Liver (tissue), 8 donors: ENCODE measurements at regions not wholly inside any gene's neighbourhood (a gene's known extent, or its start where the extent isn't known, plus 50 kb on each side); places are given as distances from the start of the nearest gene placed in this dataset.

Source experiments
- DNase-seq: peaks from one replicate; pipeline ENCODE4 v3.0.0-alpha.2; 2017; ENCODE audit warnings: low spot score
- H3K27ac ChIP-seq, 2 donors: one replicate each; pipeline ENCODE4 v1.7.0; 2013; ENCODE audit warnings: inconsistent platforms in 2 of 2, low read length in 2 of 2, control low read depth in 1 of 2, low read depth in 1 of 2, mild to moderate bottlenecking in 1 of 2
- H3K27me3 ChIP-seq, 4 donors: one replicate each; pipeline versions ENCODE4 v1.6.1 to v1.7.0; 2013; ENCODE audit warnings: low read length in 3 of 4, inconsistent platforms in 1 of 4, mild to moderate bottlenecking in 1 of 4, moderate library complexity in 1 of 4; ENCODE audit not compliant: control insufficient read depth in 4 of 4, insufficient read depth in 4 of 4
- H3K36me3 ChIP-seq, 4 donors: one replicate each; pipeline versions ENCODE4 v1.6.1 to v1.7.0; 2013; ENCODE audit warnings: low read length in 3 of 4, mild to moderate bottlenecking in 3 of 4, low read depth in 1 of 4, moderate library complexity in 1 of 4; ENCODE audit not compliant: control insufficient read depth in 4 of 4, insufficient read depth in 3 of 4
- H3K4me1 ChIP-seq, 4 donors: one replicate each; pipeline versions ENCODE4 v1.6.1 to v1.7.0; 2013; ENCODE audit warnings: low read length in 3 of 4, mild to moderate bottlenecking in 3 of 4, moderate library complexity in 1 of 4; ENCODE audit not compliant: control insufficient read depth in 4 of 4, insufficient read depth in 4 of 4
- H3K4me3 ChIP-seq, 3 donors: one replicate each; pipeline versions ENCODE4 v1.6.1 to v1.7.0; 2013; ENCODE audit warnings: low read length in 3 of 3, control low read depth in 1 of 3, low read depth in 1 of 3, mild to moderate bottlenecking in 1 of 3
- H3K9ac ChIP-seq, 2 donors: one replicate each; pipeline ENCODE4 v1.7.0; 2013; ENCODE audit warnings: low read length in 2 of 2, mild to moderate bottlenecking in 2 of 2, moderate library complexity in 2 of 2, control low read depth in 1 of 2, low read depth in 1 of 2
- H3K9me3 ChIP-seq, 4 donors: one replicate each; pipeline versions ENCODE4 v1.6.1 to v1.7.0; 2013; ENCODE audit warnings: low read length in 3 of 4; ENCODE audit not compliant: control insufficient read depth in 4 of 4
- EGR1 ChIP-seq, 2 donors: IDR thresholded peaks; 2 replicates each; pipeline ENCODE4 v1.6.1; 2016 to 2018; ENCODE audit warnings: antibody characterized with exemption in 2 of 2, low read depth in 2 of 2
- FOXA1 ChIP-seq: IDR thresholded peaks from 2 replicates; pipeline ENCODE4 v1.6.1; 2016; ENCODE audit warnings: antibody characterized with exemption
- FOXA2 ChIP-seq: IDR thresholded peaks from 2 replicates; pipeline ENCODE4 v1.6.1; 2016; ENCODE audit warnings: antibody characterized with exemption
- GABPA ChIP-seq, 2 donors: IDR thresholded peaks in 1 of 2; conservative IDR thresholded peaks in 1 of 2; 2 replicates each; pipeline ENCODE4 v1.6.1; 2016; ENCODE audit warnings: antibody characterized with exemption in 2 of 2, mild to moderate bottlenecking in 1 of 2, moderate library complexity in 1 of 2
- HNF4A ChIP-seq, 2 donors: conservative IDR thresholded peaks; 2 replicates each; pipeline ENCODE4 v1.6.1; 2016; ENCODE audit warnings: antibody characterized with exemption in 2 of 2, mild to moderate bottlenecking in 2 of 2
- HNF4G ChIP-seq: IDR thresholded peaks from 2 replicates; pipeline ENCODE4 v1.6.1; 2016; ENCODE audit warnings: antibody characterized with exemption
- JUND ChIP-seq, 2 donors: IDR thresholded peaks; 2 replicates each; pipeline ENCODE4 v1.6.1; 2016; ENCODE audit warnings: antibody characterized with exemption in 2 of 2
- MAX ChIP-seq: IDR thresholded peaks from 2 replicates; pipeline ENCODE4 v1.6.1; 2016; ENCODE audit warnings: antibody characterized with exemption
- NR2F2 ChIP-seq: IDR thresholded peaks from 2 replicates; pipeline ENCODE4 v1.6.1; 2016; ENCODE audit warnings: antibody characterized with exemption
- RAD21 ChIP-seq, 2 donors: IDR thresholded peaks; 2 replicates each; pipeline ENCODE4 v1.6.1; 2016; ENCODE audit warnings: antibody characterized with exemption in 2 of 2, mild to moderate bottlenecking in 2 of 2
- RXRA ChIP-seq, 2 donors: IDR thresholded peaks; 2 replicates each; pipeline ENCODE4 v1.6.1; 2017 to 2018; ENCODE audit warnings: antibody characterized with exemption in 2 of 2, mild to moderate bottlenecking in 1 of 2
- SP1 ChIP-seq: IDR thresholded peaks from 2 replicates; pipeline ENCODE4 v1.6.1; 2018; ENCODE audit warnings: antibody characterized with exemption, mild to moderate bottlenecking
- TAF1 ChIP-seq: conservative IDR thresholded peaks from 2 replicates; pipeline ENCODE4 v1.6.1; 2016; ENCODE audit warnings: antibody characterized with exemption, mild to moderate bottlenecking
- YY1 ChIP-seq: IDR thresholded peaks from 2 replicates; pipeline ENCODE4 v1.6.1; 2016; ENCODE audit warnings: antibody characterized with exemption, mild to moderate bottlenecking
- WGBS: extraction: QIAGEN DNeasy Blood & Tissue Kit; methylation state at CpG from one replicate; pipeline ENCODE4 v1.1.7; 2013; 5-methylcytosine and 5-hydroxymethylcytosine counted together
- TF ChIP-seq, protein P1 (sequence below): IDR thresholded peaks from 2 replicates; pipeline ENCODE4 v1.6.1; 2016; ENCODE audit warnings: antibody characterized with exemption, mild to moderate bottlenecking
- TF ChIP-seq, protein P2 (sequence below): IDR thresholded peaks from 2 replicates; pipeline ENCODE4 v1.6.1; 2016; ENCODE audit warnings: antibody characterized with exemption
- TF ChIP-seq, protein P3 (sequence below): IDR thresholded peaks from 2 replicates; pipeline ENCODE4 v1.6.1; 2016; ENCODE audit warnings: antibody characterized with exemption
- TF ChIP-seq, protein P4 (sequence below): fragments of 150-350 bp; IDR thresholded peaks from 2 replicates; pipeline ENCODE4 v1.5.1; 2017; ENCODE audit warnings: improper control_type of control experiment, low read depth, low read length; ENCODE audit not compliant: missing input control
- donor health status: healthy.
- donor health status: healthy.
- donor health status: healthy.
- donor health status: healthy.
- donor health status: healthy.

DNA sequence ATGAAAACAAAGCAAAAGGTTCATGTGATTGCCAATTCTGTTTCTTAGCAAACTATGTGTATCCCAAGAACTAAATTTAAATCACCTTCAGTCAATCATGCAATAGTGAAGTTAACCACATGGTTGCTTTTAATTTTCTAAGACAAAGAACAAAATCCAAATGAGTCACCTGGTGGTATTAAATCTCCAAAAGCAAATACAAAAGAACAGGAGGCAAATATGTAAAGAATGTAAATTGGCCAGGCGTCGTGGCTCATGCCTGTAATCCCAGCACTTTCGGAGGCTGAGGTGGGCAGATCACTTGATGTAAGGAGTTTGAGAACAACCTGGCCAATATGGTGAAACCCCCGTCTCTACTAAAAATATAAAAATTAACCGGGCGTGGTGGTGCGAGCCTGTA is 54.2 kb upstream of the PIK3R4 start:
- no peaks in the 10 kb centered on the region for H3K27me3 ChIP-seq
- H3K4me1 ChIP-seq, result no peaks in the 10 kb centered on the region
- WGBS, result 85% methylated on average over 7 of the region's 7 CpGs
- no peak overlapping the region for H3K9ac ChIP-seq
- H3K27ac ChIP-seq, result no peak overlapping the region
- no peaks in the 10 kb centered on the region for H3K9me3 ChIP-seq
- TF ChIP-seq GABPA (IDR thresholded peaks at IDR 0.05 in 1 of 2, conservative IDR thresholded peaks at IDR 0.05 in 1 of 2) (no peak), NR2F2 (no peak), RXRA (IDR thresholded peaks at IDR 0.05) (no peak), EGR1 (IDR thresholded peaks at IDR 0.05; ENCODE audit: low read depth in 2 of 2) (no peak), HNF4G (no peak), JUND (IDR thresholded peaks at IDR 0.05) (no peak), SP1 (no peak), FOXA1 (no peak), RAD21 (IDR thresholded peaks at IDR 0.05) (no peak), MAX (no peak), FOXA2 (no peak), HNF4A (conservative IDR thresholded peaks at IDR 0.05) (no peak), YY1 (no peak)
- TF ChIP-seq, protein P1, sequence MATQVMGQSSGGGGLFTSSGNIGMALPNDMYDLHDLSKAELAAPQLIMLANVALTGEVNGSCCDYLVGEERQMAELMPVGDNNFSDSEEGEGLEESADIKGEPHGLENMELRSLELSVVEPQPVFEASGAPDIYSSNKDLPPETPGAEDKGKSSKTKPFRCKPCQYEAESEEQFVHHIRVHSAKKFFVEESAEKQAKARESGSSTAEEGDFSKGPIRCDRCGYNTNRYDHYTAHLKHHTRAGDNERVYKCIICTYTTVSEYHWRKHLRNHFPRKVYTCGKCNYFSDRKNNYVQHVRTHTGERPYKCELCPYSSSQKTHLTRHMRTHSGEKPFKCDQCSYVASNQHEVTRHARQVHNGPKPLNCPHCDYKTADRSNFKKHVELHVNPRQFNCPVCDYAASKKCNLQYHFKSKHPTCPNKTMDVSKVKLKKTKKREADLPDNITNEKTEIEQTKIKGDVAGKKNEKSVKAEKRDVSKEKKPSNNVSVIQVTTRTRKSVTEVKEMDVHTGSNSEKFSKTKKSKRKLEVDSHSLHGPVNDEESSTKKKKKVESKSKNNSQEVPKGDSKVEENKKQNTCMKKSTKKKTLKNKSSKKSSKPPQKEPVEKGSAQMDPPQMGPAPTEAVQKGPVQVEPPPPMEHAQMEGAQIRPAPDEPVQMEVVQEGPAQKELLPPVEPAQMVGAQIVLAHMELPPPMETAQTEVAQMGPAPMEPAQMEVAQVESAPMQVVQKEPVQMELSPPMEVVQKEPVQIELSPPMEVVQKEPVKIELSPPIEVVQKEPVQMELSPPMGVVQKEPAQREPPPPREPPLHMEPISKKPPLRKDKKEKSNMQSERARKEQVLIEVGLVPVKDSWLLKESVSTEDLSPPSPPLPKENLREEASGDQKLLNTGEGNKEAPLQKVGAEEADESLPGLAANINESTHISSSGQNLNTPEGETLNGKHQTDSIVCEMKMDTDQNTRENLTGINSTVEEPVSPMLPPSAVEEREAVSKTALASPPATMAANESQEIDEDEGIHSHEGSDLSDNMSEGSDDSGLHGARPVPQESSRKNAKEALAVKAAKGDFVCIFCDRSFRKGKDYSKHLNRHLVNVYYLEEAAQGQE, result no peak
- TF ChIP-seq, protein P2, sequence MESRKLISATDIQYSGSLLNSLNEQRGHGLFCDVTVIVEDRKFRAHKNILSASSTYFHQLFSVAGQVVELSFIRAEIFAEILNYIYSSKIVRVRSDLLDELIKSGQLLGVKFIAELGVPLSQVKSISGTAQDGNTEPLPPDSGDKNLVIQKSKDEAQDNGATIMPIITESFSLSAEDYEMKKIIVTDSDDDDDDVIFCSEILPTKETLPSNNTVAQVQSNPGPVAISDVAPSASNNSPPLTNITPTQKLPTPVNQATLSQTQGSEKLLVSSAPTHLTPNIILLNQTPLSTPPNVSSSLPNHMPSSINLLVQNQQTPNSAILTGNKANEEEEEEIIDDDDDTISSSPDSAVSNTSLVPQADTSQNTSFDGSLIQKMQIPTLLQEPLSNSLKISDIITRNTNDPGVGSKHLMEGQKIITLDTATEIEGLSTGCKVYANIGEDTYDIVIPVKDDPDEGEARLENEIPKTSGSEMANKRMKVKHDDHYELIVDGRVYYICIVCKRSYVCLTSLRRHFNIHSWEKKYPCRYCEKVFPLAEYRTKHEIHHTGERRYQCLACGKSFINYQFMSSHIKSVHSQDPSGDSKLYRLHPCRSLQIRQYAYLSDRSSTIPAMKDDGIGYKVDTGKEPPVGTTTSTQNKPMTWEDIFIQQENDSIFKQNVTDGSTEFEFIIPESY, result no peak
- TF ChIP-seq, protein P3, sequence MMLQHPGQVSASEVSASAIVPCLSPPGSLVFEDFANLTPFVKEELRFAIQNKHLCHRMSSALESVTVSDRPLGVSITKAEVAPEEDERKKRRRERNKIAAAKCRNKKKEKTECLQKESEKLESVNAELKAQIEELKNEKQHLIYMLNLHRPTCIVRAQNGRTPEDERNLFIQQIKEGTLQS, result no peak
- TF ChIP-seq, protein P4, sequence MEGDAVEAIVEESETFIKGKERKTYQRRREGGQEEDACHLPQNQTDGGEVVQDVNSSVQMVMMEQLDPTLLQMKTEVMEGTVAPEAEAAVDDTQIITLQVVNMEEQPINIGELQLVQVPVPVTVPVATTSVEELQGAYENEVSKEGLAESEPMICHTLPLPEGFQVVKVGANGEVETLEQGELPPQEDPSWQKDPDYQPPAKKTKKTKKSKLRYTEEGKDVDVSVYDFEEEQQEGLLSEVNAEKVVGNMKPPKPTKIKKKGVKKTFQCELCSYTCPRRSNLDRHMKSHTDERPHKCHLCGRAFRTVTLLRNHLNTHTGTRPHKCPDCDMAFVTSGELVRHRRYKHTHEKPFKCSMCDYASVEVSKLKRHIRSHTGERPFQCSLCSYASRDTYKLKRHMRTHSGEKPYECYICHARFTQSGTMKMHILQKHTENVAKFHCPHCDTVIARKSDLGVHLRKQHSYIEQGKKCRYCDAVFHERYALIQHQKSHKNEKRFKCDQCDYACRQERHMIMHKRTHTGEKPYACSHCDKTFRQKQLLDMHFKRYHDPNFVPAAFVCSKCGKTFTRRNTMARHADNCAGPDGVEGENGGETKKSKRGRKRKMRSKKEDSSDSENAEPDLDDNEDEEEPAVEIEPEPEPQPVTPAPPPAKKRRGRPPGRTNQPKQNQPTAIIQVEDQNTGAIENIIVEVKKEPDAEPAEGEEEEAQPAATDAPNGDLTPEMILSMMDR, result no peak
- DNase-seq, result no peak
- H3K36me3 ChIP-seq, result no peaks in the 10 kb centered on the region
- H3K4me3 ChIP-seq, result no peak overlapping the region

DNA sequence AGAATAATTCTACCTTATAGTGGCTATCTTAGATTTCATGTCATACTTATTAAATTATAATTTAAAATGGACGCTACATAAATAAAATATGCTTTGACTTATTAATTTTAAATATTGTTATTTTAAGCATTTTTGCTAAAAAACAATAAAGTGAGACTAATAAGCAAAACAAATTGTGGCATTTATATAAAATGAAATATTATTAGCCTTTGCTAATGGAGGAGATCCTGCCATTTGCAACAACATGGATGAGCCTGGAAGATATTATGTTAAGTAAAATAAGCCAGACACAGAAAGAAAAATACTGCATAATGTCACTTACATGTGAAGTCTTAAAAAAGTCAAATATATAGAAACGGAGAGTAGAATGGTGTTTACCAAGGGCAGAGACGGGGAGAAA is 54.8 kb upstream of the PIK3R4 start:
- 83% methylated on average over 3 of the region's 3 CpGs for WGBS
- H3K27me3 ChIP-seq, result no peaks in the 10 kb centered on the region
- no peak overlapping the region for H3K9ac ChIP-seq
- no peaks in the 10 kb centered on the region for H3K9me3 ChIP-seq
- no peaks in the 10 kb centered on the region for H3K36me3 ChIP-seq
- no peaks in the 10 kb centered on the region for H3K4me1 ChIP-seq
- no peak overlapping the region for H3K4me3 ChIP-seq
- DNase-seq, result no peak
- H3K27ac ChIP-seq, result no peak overlapping the region
- TF ChIP-seq RXRA (IDR thresholded peaks at IDR 0.05) (no peak), MAX (no peak), NR2F2 (no peak), FOXA2 (no peak), RAD21 (IDR thresholded peaks at IDR 0.05) (no peak), FOXA1 (no peak), TAF1 (no peak), GABPA (IDR thresholded peaks at IDR 0.05 in 1 of 2, conservative IDR thresholded peaks at IDR 0.05 in 1 of 2) (no peak), JUND (IDR thresholded peaks at IDR 0.05) (no peak), SP1 (no peak)
- TF ChIP-seq, protein P3, result no peak
- TF ChIP-seq, protein P1, result no peak
